HG03159 (cell line): ENCODE measurements at regions not wholly inside any gene's neighbourhood (a gene's known extent, or its start where the extent isn't known, plus 50 kb on each side); places are given as distances from the start of the nearest gene placed in this dataset.

ENCODE experiments used
- ATAC-seq: cut with Tn5 transposase; IDR thresholded peaks from one replicate; pipeline ENCODE4 v1.9.1; 2021; ENCODE audit warnings: mild to moderate bottlenecking, moderate library complexity; ENCODE audit not compliant: unreplicated experiment

- no peak for ATAC-seq
These were observed 214.5 kb downstream of the BARX2 start for GRCh38 chr11:129590030-129590752.

- no peak for ATAC-seq
These were observed 215.3 kb downstream of the BARX2 start for GRCh38 chr11:129590753-129591475.

GRCh38 chr11:129591527-129591926 is 215.9 kb downstream of the BARX2 start:
- ATAC-seq: no peak

- ATAC-seq: no peak
These were observed 216.5 kb downstream of the BARX2 start for GRCh38 chr11:129592191-129592590.

- no peak for ATAC-seq
These were observed 217.4 kb downstream of the BARX2 start for GRCh38 chr11:129593098-129593497.

GRCh38 chr11:129595038-129595962 is 219.7 kb downstream of the BARX2 start:
- no peak for ATAC-seq

- no peak for ATAC-seq
These were observed 219.3 kb upstream of the TMEM45B start for GRCh38 chr11:129596351-129596750.

GRCh38 chr11:129598378-129598777 is 217.3 kb upstream of the TMEM45B start:
- no peak for ATAC-seq

- no peak for ATAC-seq
These were observed 209.8 kb upstream of the TMEM45B start for GRCh38 chr11:129605815-129606214.

- no peak for ATAC-seq
These were observed 206.9 kb upstream of the TMEM45B start for GRCh38 chr11:129608711-129609110.

GRCh38 chr11:129610125-129610524 is 205.5 kb upstream of the TMEM45B start:
- no peak for ATAC-seq

GRCh38 chr11:129610545-129610944 is 205.1 kb upstream of the TMEM45B start:
- no peak for ATAC-seq

- no peak for ATAC-seq
These were observed 203.8 kb upstream of the TMEM45B start for GRCh38 chr11:129611661-129612446.

- no peak for ATAC-seq
These were observed 203.1 kb upstream of the TMEM45B start for GRCh38 chr11:129612447-129612961.

GRCh38 chr11:129613071-129613470 is 202.6 kb upstream of the TMEM45B start:
- no peak for ATAC-seq

- ATAC-seq: no peak
These were observed 201.2 kb upstream of the TMEM45B start for GRCh38 chr11:129614256-129614944.

- no peak for ATAC-seq
These were observed 197.5 kb upstream of the TMEM45B start for GRCh38 chr11:129618046-129618569.

GRCh38 chr11:129620237-129621104 is 195.2 kb upstream of the TMEM45B start:
- ATAC-seq: no peak

GRCh38 chr11:129625930-129626329 is 189.7 kb upstream of the TMEM45B start:
- ATAC-seq: no peak
